ENCODE measurements at regions not wholly inside any gene's neighbourhood (a gene's known extent, or its start where the extent isn't known, plus 50 kb on each side); places are given as distances from the start of the nearest gene placed in this dataset.

DNA sequence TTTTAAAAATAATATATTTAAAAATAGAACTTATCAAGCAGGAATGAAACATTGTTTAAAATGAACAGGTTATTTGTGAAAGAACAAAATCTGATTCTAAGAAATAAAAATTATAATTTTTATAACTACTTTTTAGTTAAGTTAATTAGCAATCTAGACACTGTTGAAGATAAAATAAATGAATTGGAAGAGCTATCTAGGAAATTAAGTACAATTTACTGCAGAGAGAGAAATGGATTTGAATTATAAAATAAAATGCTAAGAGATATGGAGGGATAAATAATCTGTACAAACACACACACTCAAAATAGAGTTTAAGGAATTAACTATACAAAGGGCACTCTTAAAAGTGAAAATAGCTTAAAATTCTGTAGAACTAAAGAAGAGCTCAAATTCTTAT, 1123.1 kb downstream of the PLA2G4A start (continued):
- TF ChIP-seq, protein P1, sequence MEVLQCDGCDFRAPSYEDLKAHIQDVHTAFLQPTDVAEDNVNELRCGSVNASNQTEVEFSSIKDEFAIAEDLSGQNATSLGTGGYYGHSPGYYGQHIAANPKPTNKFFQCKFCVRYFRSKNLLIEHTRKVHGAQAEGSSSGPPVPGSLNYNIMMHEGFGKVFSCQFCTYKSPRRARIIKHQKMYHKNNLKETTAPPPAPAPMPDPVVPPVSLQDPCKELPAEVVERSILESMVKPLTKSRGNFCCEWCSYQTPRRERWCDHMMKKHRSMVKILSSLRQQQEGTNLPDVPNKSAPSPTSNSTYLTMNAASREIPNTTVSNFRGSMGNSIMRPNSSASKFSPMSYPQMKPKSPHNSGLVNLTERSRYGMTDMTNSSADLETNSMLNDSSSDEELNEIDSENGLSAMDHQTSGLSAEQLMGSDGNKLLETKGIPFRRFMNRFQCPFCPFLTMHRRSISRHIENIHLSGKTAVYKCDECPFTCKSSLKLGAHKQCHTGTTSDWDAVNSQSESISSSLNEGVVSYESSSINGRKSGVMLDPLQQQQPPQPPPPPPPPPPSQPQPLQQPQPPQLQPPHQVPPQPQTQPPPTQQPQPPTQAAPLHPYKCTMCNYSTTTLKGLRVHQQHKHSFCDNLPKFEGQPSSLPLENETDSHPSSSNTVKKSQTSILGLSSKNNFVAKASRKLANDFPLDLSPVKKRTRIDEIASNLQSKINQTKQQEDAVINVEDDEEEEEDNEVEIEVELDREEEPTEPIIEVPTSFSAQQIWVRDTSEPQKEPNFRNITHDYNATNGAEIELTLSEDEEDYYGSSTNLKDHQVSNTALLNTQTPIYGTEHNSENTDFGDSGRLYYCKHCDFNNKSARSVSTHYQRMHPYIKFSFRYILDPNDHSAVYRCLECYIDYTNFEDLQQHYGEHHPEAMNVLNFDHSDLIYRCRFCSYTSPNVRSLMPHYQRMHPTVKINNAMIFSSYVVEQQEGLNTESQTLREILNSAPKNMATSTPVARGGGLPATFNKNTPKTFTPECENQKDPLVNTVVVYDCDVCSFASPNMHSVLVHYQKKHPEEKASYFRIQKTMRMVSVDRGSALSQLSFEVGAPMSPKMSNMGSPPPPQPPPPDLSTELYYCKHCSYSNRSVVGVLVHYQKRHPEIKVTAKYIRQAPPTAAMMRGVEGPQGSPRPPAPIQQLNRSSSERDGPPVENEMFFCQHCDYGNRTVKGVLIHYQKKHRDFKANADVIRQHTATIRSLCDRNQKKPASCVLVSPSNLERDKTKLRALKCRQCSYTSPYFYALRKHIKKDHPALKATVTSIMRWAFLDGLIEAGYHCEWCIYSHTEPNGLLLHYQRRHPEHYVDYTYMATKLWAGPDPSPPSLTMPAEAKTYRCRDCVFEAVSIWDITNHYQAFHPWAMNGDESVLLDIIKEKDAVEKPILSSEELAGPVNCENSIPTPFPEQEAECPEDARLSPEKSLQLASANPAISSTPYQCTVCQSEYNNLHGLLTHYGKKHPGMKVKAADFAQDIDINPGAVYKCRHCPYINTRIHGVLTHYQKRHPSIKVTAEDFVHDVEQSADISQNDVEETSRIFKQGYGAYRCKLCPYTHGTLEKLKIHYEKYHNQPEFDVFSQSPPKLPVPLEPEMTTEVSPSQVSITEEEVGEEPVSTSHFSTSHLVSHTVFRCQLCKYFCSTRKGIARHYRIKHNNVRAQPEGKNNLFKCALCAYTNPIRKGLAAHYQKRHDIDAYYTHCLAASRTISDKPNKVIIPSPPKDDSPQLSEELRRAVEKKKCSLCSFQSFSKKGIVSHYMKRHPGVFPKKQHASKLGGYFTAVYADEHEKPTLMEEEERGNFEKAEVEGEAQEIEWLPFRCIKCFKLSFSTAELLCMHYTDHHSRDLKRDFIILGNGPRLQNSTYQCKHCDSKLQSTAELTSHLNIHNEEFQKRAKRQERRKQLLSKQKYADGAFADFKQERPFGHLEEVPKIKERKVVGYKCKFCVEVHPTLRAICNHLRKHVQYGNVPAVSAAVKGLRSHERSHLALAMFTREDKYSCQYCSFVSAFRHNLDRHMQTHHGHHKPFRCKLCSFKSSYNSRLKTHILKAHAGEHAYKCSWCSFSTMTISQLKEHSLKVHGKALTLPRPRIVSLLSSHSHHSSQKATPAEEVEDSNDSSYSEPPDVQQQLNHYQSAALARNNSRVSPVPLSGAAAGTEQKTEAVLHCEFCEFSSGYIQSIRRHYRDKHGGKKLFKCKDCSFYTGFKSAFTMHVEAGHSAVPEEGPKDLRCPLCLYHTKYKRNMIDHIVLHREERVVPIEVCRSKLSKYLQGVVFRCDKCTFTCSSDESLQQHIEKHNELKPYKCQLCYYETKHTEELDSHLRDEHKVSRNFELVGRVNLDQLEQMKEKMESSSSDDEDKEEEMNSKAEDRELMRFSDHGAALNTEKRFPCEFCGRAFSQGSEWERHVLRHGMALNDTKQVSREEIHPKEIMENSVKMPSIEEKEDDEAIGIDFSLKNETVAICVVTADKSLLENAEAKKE (CRISPR knock-in tag; IDR thresholded peaks at IDR 0.05), result no peak
- TF ChIP-seq POLR2AphosphoS5 (IDR thresholded peaks at IDR 0.05; ENCODE audit: low read depth) (no peak), ZNF114 (CRISPR knock-in tag; IDR thresholded peaks at IDR 0.05) (no peak), EZH2 (IDR thresholded peaks at IDR 0.05; ENCODE audit: low read depth, unreplicated experiment) (no peak), STAT1 (IDR thresholded peaks at IDR 0.05; ENCODE audit: unreplicated experiment) (no peak), CREB1 (CRISPR knock-in tag; IDR thresholded peaks at IDR 0.05; ENCODE audit: low read depth) (no peak)
- TF ChIP-seq, protein P2, sequence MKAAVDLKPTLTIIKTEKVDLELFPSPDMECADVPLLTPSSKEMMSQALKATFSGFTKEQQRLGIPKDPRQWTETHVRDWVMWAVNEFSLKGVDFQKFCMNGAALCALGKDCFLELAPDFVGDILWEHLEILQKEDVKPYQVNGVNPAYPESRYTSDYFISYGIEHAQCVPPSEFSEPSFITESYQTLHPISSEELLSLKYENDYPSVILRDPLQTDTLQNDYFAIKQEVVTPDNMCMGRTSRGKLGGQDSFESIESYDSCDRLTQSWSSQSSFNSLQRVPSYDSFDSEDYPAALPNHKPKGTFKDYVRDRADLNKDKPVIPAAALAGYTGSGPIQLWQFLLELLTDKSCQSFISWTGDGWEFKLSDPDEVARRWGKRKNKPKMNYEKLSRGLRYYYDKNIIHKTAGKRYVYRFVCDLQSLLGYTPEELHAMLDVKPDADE (IDR thresholded peaks at IDR 0.05), result no peak

DNA sequence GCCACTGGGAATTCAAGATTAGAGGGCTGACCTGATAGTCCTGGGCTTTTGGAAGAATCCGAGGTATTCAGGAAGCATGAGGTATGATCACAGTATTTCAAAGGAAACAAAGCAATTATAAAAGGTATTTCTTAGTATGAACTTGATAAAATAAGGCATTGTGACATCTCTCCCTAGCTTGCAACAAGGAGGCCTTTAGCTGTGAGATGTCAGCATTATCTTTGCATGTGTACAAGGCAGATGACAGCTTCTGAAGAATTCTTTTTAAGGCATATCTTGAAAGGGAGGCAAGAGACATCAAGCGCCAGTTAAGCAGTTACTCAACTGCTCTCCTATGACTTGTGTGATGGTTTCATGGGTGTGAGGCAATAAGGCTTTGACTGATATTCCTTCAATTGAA, 1123.7 kb downstream of the PLA2G4A start:
- Histone ChIP-seq H3K36me3 (ENCODE audit: insufficient read depth) (peaks cover under 1% of the 10 kb centered on the region; the same call in 1 of the 2 replicates), H3K4me1 (ENCODE audit: insufficient read depth) (no peaks in the 10 kb centered on the region), H4K20me1 (replicated peaks; ENCODE audit: insufficient read depth) (no peaks in the 10 kb centered on the region), H3K27ac (ENCODE audit: low read depth) (no peak overlapping the region), H3K27me3 (ENCODE audit: insufficient read depth) (no peaks in the 10 kb centered on the region), H3K4me3 (no peak overlapping the region), H3K9me2 (ENCODE audit: insufficient read depth) (peaks cover 8% of the 10 kb centered on the region), H3F3A (replicated peaks; ENCODE audit: low read depth) (no peaks in the 10 kb centered on the region), H3K79me2 (replicated peaks; ENCODE audit: insufficient read depth) (no peaks in the 10 kb centered on the region), H3K4me2 (no peak overlapping the region), H2AFZ (no peak overlapping the region)
- no peaks in the 10 kb centered on the region for H3K27me3 Mint-ChIP-seq (ENCODE audit: insufficient read depth, low read depth, poor library complexity)
- DNase-seq (ENCODE audit: low spot score) (no peak), ATAC-seq (no peak)
- no peaks in the 10 kb centered on the region for H3K4me1 Mint-ChIP-seq
- peaks cover 30% of the 10 kb centered on the region; the same call in 2 of the 3 replicates for H3K36me3 Mint-ChIP-seq (ENCODE audit: low read depth)
- H3K4me3 Mint-ChIP-seq, result no peak overlapping the region
- H3K27ac Mint-ChIP-seq, result no peak overlapping the region
- peaks cover 34% of the 10 kb centered on the region for H3K9me3 Mint-ChIP-seq
- TF ChIP-seq EZH2 (IDR thresholded peaks at IDR 0.05; ENCODE audit: low read depth, unreplicated experiment) (no peak), CTCF (conservative IDR thresholded peaks at IDR 0.05; ENCODE audit: low read depth in 2 of 2) (no peak), NANOG (IDR thresholded peaks at IDR 0.05; ENCODE audit: borderline replicate concordance) (no peak)

Data from GM23338 (cell line).